ENCODE measurements at regions not wholly inside any gene's neighbourhood (a gene's known extent, or its start where the extent isn't known, plus 50 kb on each side); places are given as distances from the start of the nearest gene placed in this dataset.
A peak's percentile ranks its signal among the peaks of the same experiment; 100 is the strongest.

GRCh38 chr1:117780687-117781475 is 148.5 kb downstream of the GDAP2 start:
- no peak for TF ChIP-seq CTCF (IDR thresholded peaks at IDR 0.05)
- no peak for DNase-seq (ENCODE audit: low spot score in 2 of 2)
- intact Hi-C loops (cut with DNase I) = no loop called here
- Histone ChIP-seq H3K9me3 (no peaks in the 10 kb centered on the region), H3K27me3 (no peaks in the 10 kb centered on the region), H3K4me1 (no peaks in the 10 kb centered on the region), H3K36me3 (no peaks in the 10 kb centered on the region), H3K4me3 (no peak overlapping the region), H3K27ac (no peak overlapping the region)

- intact Hi-C loops (cut with DNase I) = no loop called here
- no peak overlapping the region for H3K27ac ChIP-seq
- H3K9me3 ChIP-seq = no peaks in the 10 kb centered on the region
- no peaks in the 10 kb centered on the region for H3K27me3 ChIP-seq
- TF ChIP-seq CTCF (IDR thresholded peaks at IDR 0.05) = no peak
- DNase-seq (ENCODE audit: low spot score in 2 of 2) = no peak
- H3K4me1 ChIP-seq = no peaks in the 10 kb centered on the region
- H3K36me3 ChIP-seq = no peaks in the 10 kb centered on the region
- no peak overlapping the region for H3K4me3 ChIP-seq
These were observed 147.4 kb downstream of the GDAP2 start for GRCh38 chr1:117782056-117782455.

GRCh38 chr1:117783606-117784396 is 145.6 kb downstream of the GDAP2 start:
- DNase-seq (ENCODE audit: low spot score in 2 of 2) = no peak
- Histone ChIP-seq H3K27me3 (no peaks in the 10 kb centered on the region), H3K9me3 (no peaks in the 10 kb centered on the region), H3K36me3 (no peaks in the 10 kb centered on the region), H3K27ac (no peak overlapping the region), H3K4me1 (no peaks in the 10 kb centered on the region), H3K4me3 (no peak overlapping the region)
- intact Hi-C loops (cut with DNase I) = no loop called here
- no peak for TF ChIP-seq CTCF (IDR thresholded peaks at IDR 0.05)

- no peak overlapping the region for H3K4me3 ChIP-seq
- H3K36me3 ChIP-seq = no peaks in the 10 kb centered on the region
- TF ChIP-seq CTCF (IDR thresholded peaks at IDR 0.05) = no peak
- no peaks in the 10 kb centered on the region for H3K9me3 ChIP-seq
- no peaks in the 10 kb centered on the region for H3K27me3 ChIP-seq
- DNase-seq (ENCODE audit: low spot score in 2 of 2) = no peak
- intact Hi-C loops (cut with DNase I) = no loop called here
- no peaks in the 10 kb centered on the region for H3K4me1 ChIP-seq
- no peak overlapping the region for H3K27ac ChIP-seq
These were observed 141.4 kb downstream of the GDAP2 start for GRCh38 chr1:117788014-117788413.

- Histone ChIP-seq H3K27ac (peak overlapping the region in 1 of 2 donors; percentile 51), H3K36me3 (no peaks in the 10 kb centered on the region), H3K27me3 (no peaks in the 10 kb centered on the region), H3K4me3 (no peak overlapping the region), H3K9me3 (no peaks in the 10 kb centered on the region), H3K4me1 (peaks cover 5 to 9% of the 10 kb centered on the region in 2 donors)
- TF ChIP-seq CTCF (IDR thresholded peaks at IDR 0.05) = no peak
- no peak for DNase-seq (ENCODE audit: low spot score in 2 of 2)
- intact Hi-C loops (cut with DNase I) = no loop called here
These were observed 136.0 kb downstream of the GDAP2 start for GRCh38 chr1:117793413-117793812.
